ENCODE measurements at regions not wholly inside any gene's neighbourhood (a gene's known extent, or its start where the extent isn't known, plus 50 kb on each side); places are given as distances from the start of the nearest gene placed in this dataset.
"Not testable (repeated sequence)": the region's sequence is repeated elsewhere in the genome, so short reads cannot be mapped to it uniquely, and the experiment has no call there.

GRCh38 chr5:75823811-75824210 is 106.6 kb upstream of the POC5 start:
- Histone ChIP-seq H3K27me3 (replicated peaks; ENCODE audit: insufficient read depth, low read length) (no peaks in the 10 kb centered on the region), H3K4me1 (ENCODE audit: low read length) (peaks cover 20% of the 10 kb centered on the region), H3K4me2 (ENCODE audit: low read depth, low read length) (peak overlapping the region; percentile 17; the same call in 1 of the 2 replicates), H3K36me3 (replicated peaks; ENCODE audit: insufficient read depth, low read length) (no peaks in the 10 kb centered on the region), H2AFZ (ENCODE audit: low read length) (peak overlapping the region; percentile 10), H3K27ac (ENCODE audit: low read length) (peak overlapping the region; percentile 28; the same call in 1 of the 2 replicates), H3K9ac (ENCODE audit: low read length) (no peak overlapping the region; the same call in 1 of the 2 replicates), H4K20me1 (ENCODE audit: insufficient read depth, low read length) (no peaks in the 10 kb centered on the region), H3K9me3 (replicated peaks; ENCODE audit: insufficient read depth, low read length) (no peaks in the 10 kb centered on the region), H3F3A (ENCODE audit: insufficient read depth, low read length) (no peaks in the 10 kb centered on the region; the same call in 1 of the 2 replicates), H3K79me2 (ENCODE audit: low read length) (no peaks in the 10 kb centered on the region), H3K9me2 (replicated peaks; ENCODE audit: insufficient read depth, low read length) (no peaks in the 10 kb centered on the region), H3K4me3 (ENCODE audit: low read length) (no peak overlapping the region)
- DNase-seq = no peak
- TF ChIP-seq EZH2 (optimal IDR thresholded peaks at IDR 0.05; ENCODE audit: low read depth, low read length) (no peak), EZH2phosphoT487 (IDR thresholded peaks at IDR 0.05; ENCODE audit: low read length) (no peak)
- TF ChIP-seq, protein P1, sequence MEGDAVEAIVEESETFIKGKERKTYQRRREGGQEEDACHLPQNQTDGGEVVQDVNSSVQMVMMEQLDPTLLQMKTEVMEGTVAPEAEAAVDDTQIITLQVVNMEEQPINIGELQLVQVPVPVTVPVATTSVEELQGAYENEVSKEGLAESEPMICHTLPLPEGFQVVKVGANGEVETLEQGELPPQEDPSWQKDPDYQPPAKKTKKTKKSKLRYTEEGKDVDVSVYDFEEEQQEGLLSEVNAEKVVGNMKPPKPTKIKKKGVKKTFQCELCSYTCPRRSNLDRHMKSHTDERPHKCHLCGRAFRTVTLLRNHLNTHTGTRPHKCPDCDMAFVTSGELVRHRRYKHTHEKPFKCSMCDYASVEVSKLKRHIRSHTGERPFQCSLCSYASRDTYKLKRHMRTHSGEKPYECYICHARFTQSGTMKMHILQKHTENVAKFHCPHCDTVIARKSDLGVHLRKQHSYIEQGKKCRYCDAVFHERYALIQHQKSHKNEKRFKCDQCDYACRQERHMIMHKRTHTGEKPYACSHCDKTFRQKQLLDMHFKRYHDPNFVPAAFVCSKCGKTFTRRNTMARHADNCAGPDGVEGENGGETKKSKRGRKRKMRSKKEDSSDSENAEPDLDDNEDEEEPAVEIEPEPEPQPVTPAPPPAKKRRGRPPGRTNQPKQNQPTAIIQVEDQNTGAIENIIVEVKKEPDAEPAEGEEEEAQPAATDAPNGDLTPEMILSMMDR (IDR thresholded peaks at IDR 0.05; ENCODE audit: low read length) = peak; percentile 8; the same call in 1 of the 2 replicates

DNA sequence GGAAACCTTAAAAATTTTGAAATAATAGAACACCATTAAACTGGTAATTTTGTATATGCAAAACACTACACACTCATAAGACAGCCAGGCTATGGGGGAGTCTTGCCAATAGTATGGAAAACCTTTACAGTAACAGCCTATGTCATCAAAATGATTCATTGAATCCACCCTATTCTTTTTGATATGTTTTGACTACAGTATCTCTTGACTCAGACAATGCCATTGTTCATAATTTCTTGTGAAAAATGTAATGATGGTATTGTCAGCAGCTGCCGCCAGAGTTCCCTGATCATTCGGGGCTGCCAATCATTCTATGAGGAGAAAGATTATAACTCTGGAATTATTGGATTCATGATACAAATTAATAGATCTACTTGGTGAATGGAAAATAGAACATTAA is 101.4 kb upstream of the POC5 start:
- TF ChIP-seq, protein P1 (IDR thresholded peaks at IDR 0.05; ENCODE audit: low read length) = no peak
- TF ChIP-seq EZH2phosphoT487 (IDR thresholded peaks at IDR 0.05; ENCODE audit: low read length) = no peak
- no peak for TF ChIP-seq EZH2 (optimal IDR thresholded peaks at IDR 0.05; ENCODE audit: low read depth, low read length)
- Histone ChIP-seq H3K9me2 (replicated peaks; ENCODE audit: insufficient read depth, low read length) (no peaks in the 10 kb centered on the region), H3K9ac (ENCODE audit: low read length) (no peak overlapping the region), H3F3A (ENCODE audit: insufficient read depth, low read length) (no peaks in the 10 kb centered on the region; the same call in 1 of the 2 replicates), H3K4me1 (ENCODE audit: low read length) (peaks cover 5% of the 10 kb centered on the region), H3K9me3 (replicated peaks; ENCODE audit: insufficient read depth, low read length) (no peaks in the 10 kb centered on the region), H3K27me3 (replicated peaks; ENCODE audit: insufficient read depth, low read length) (no peaks in the 10 kb centered on the region), H3K36me3 (replicated peaks; ENCODE audit: insufficient read depth, low read length) (no peaks in the 10 kb centered on the region), H3K79me2 (ENCODE audit: low read length) (no peaks in the 10 kb centered on the region), H2AFZ (ENCODE audit: low read length) (no peak overlapping the region), H4K20me1 (ENCODE audit: insufficient read depth, low read length) (no peaks in the 10 kb centered on the region), H3K4me3 (ENCODE audit: low read length) (no peak overlapping the region), H3K4me2 (ENCODE audit: low read depth, low read length) (no peak overlapping the region), H3K27ac (ENCODE audit: low read length) (no peak overlapping the region)
- DNase-seq = no peak

- not testable (repeated sequence) for H3K9ac ChIP-seq (ENCODE audit: low read length); H4K20me1 ChIP-seq (ENCODE audit: insufficient read depth, low read length); H3K9me2 ChIP-seq (replicated peaks; ENCODE audit: insufficient read depth, low read length); H2AFZ ChIP-seq (ENCODE audit: low read length); H3K9me3 ChIP-seq (replicated peaks; ENCODE audit: insufficient read depth, low read length); H3K36me3 ChIP-seq (replicated peaks; ENCODE audit: insufficient read depth, low read length); DNase-seq; H3K79me2 ChIP-seq (ENCODE audit: low read length); H3K27me3 ChIP-seq (replicated peaks; ENCODE audit: insufficient read depth, low read length); H3K27ac ChIP-seq (ENCODE audit: low read length); H3K4me3 ChIP-seq (ENCODE audit: low read length); H3K4me2 ChIP-seq (ENCODE audit: low read depth, low read length); H3K4me1 ChIP-seq (ENCODE audit: low read length); H3F3A ChIP-seq (ENCODE audit: insufficient read depth, low read length)
These were observed 82.5 kb upstream of the POC5 start for GRCh38 chr5:75799695-75800094.

- H4K20me1 ChIP-seq (ENCODE audit: insufficient read depth, low read length); H3K9me2 ChIP-seq (replicated peaks; ENCODE audit: insufficient read depth, low read length); H3K4me1 ChIP-seq (ENCODE audit: low read length); H3K9ac ChIP-seq (ENCODE audit: low read length); H3K9me3 ChIP-seq (replicated peaks; ENCODE audit: insufficient read depth, low read length); H3K4me2 ChIP-seq (ENCODE audit: low read depth, low read length); H3K27ac ChIP-seq (ENCODE audit: low read length); H3K4me3 ChIP-seq (ENCODE audit: low read length); H3F3A ChIP-seq (ENCODE audit: insufficient read depth, low read length); H3K27me3 ChIP-seq (replicated peaks; ENCODE audit: insufficient read depth, low read length); H2AFZ ChIP-seq (ENCODE audit: low read length); H3K36me3 ChIP-seq (replicated peaks; ENCODE audit: insufficient read depth, low read length); DNase-seq; H3K79me2 ChIP-seq (ENCODE audit: low read length): not testable (repeated sequence)
These were observed 52.1 kb upstream of the POC5 start for GRCh38 chr5:75769338-75769737.
